ENCODE measurements at regions not wholly inside any gene's neighbourhood (a gene's known extent, or its start where the extent isn't known, plus 50 kb on each side); places are given as distances from the start of the nearest gene placed in this dataset.

DNA sequence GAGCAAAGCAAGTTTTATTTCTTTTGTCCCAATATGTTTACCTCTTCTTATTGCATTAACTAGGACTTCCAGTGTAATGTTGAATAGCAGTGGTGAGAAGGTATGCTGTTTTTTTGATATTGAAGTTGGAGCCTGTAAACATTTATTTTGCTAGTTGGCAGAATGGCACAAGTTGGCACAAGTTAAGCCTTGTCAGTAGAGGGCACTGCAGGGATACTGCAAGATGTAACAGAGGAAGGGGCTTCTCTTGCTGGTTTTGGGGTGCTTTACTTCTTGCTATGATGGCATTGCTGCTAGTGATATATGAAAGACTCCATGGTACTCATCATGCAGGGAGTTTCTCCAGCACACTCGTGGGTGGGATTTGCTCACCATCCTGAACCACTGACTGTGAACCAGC lies 327.3 kb upstream of the ARX start:
- no peaks in the 10 kb centered on the region for H3K9me3 ChIP-seq (ENCODE audit: control insufficient read depth, low read length)
- H3K36me3 ChIP-seq (ENCODE audit: control insufficient read depth in 1 of 2, insufficient read depth in 2 of 2, low read length in 1 of 2) = no peaks in the 10 kb centered on the region
- DNase-seq (no peak), ATAC-seq (ENCODE audit: low FRiP score) (no peak)
- WGBS, 2 donors = 18 to 33% methylated on average over 1 of the region's 1 CpG
- H3K27ac ChIP-seq (ENCODE audit: low read depth in 1 of 2, low read length in 2 of 2) = no peak overlapping the region
- H3K27me3 ChIP-seq (ENCODE audit: control insufficient read depth in 1 of 2, insufficient read depth in 2 of 2, low read length in 1 of 2) = no peaks in the 10 kb centered on the region
- intact Hi-C loops (cut with DNase I) = no loop called here
- no peaks in the 10 kb centered on the region for H3K4me1 ChIP-seq (ENCODE audit: control insufficient read depth in 1 of 2, insufficient read depth in 2 of 2, low read length in 2 of 2)
- no peak overlapping the region for H3K4me3 ChIP-seq (ENCODE audit: low read length in 2 of 2)

DNA sequence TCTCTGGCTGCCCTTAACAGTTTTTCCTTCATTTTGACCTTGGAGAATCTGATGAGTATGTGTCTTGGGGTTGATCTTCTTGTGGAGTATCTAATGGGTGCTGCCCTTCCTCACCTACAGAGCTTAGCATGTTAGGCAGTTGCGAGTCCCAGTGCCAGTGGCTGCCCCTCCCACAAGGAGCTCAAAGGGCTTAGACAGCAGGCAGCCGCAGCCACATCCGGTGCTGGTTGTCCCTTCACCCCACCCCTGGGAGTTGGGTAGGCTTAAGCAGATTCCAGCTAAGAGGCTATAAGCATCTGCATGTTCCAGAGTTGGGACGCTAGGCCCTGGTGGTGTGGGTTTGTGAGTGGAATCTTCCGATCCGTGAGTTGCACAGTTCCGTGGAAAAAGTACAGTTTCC lies 322.1 kb upstream of the ARX start:
- Histone ChIP-seq H3K9me3 (ENCODE audit: control insufficient read depth, low read length) (no peaks in the 10 kb centered on the region), H3K36me3 (ENCODE audit: control insufficient read depth in 1 of 2, insufficient read depth in 2 of 2, low read length in 1 of 2) (no peaks in the 10 kb centered on the region), H3K4me3 (ENCODE audit: low read length in 2 of 2) (no peak overlapping the region), H3K27me3 (ENCODE audit: control insufficient read depth in 1 of 2, insufficient read depth in 2 of 2, low read length in 1 of 2) (no peaks in the 10 kb centered on the region), H3K27ac (ENCODE audit: low read depth in 1 of 2, low read length in 2 of 2) (no peak overlapping the region), H3K4me1 (ENCODE audit: control insufficient read depth in 1 of 2, insufficient read depth in 2 of 2, low read length in 2 of 2) (no peaks in the 10 kb centered on the region)
- WGBS, 2 donors = 91 to 94% methylated on average over 7 of the region's 7 CpGs
- DNase-seq (no peak), ATAC-seq (ENCODE audit: low FRiP score) (no peak)
- intact Hi-C loops (cut with DNase I) = no loop called here

DNA sequence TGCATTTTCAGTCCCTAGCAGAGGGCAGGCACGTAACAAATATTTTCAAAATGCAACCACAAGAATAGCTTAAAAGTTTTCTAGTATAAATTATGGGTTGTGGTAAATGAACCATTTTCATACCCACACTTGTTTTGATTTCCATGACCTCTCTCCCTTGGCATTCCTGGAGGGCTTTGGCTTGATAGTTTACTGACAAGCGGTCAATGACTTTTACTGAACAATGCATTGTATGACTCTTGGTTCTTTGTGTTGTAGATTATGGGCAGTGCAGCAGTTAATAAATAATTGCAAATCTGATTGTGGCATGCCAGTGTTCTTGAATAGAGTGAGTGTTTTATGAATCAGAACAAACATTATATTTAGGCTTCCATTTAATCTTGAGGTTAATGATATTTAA lies 285.2 kb upstream of the ARX start:
- Histone ChIP-seq H3K36me3 (ENCODE audit: control insufficient read depth in 1 of 2, insufficient read depth in 2 of 2, low read length in 1 of 2) (no peaks in the 10 kb centered on the region), H3K4me1 (ENCODE audit: control insufficient read depth in 1 of 2, insufficient read depth in 2 of 2, low read length in 2 of 2) (no peaks in the 10 kb centered on the region), H3K27me3 (ENCODE audit: control insufficient read depth in 1 of 2, insufficient read depth in 2 of 2, low read length in 1 of 2) (no peaks in the 10 kb centered on the region), H3K9me3 (ENCODE audit: control insufficient read depth, low read length) (no peaks in the 10 kb centered on the region), H3K4me3 (ENCODE audit: low read length in 2 of 2) (no peak overlapping the region), H3K27ac (ENCODE audit: low read depth in 1 of 2, low read length in 2 of 2) (no peak overlapping the region)
- DNase-seq (no peak), ATAC-seq (ENCODE audit: low FRiP score) (no peak)
- 65 to 67% methylated on average over 2 of the region's 2 CpGs for WGBS, 2 donors
- intact Hi-C loops (cut with DNase I) = no loop called here

DNA sequence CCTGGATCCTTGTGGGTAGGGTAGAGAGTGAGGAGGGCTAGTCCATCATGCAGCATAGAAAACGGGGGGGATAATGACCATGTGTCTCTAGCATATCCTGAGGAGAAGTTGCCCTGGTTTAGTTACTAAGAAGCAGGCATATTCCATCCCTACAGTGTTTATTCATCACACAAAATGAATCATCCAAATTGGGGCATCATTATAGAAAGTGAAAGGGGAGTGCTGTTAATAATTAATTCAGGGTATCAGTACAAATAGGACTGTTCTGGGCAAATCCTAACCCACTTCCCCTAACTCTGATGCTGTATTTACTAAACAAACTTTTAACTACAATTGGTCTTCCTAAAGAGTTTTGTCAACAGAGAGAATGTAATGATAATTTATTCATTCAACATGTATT lies 281.1 kb upstream of the ARX start:
- H3K4me3 ChIP-seq (ENCODE audit: low read length in 2 of 2) = no peak overlapping the region
- H3K27me3 ChIP-seq (ENCODE audit: control insufficient read depth in 1 of 2, insufficient read depth in 2 of 2, low read length in 1 of 2) = no peaks in the 10 kb centered on the region
- intact Hi-C loops (cut with DNase I) = no loop called here
- ATAC-seq (ENCODE audit: low FRiP score) (no peak), DNase-seq (no peak)
- WGBS, 2 donors = 44 to 71% methylated on average over 1 of the region's 1 CpG
- H3K27ac ChIP-seq (ENCODE audit: low read depth in 1 of 2, low read length in 2 of 2) = no peak overlapping the region
- no peaks in the 10 kb centered on the region for H3K4me1 ChIP-seq (ENCODE audit: control insufficient read depth in 1 of 2, insufficient read depth in 2 of 2, low read length in 2 of 2)
- no peaks in the 10 kb centered on the region for H3K36me3 ChIP-seq (ENCODE audit: control insufficient read depth in 1 of 2, insufficient read depth in 2 of 2, low read length in 1 of 2)
- no peaks in the 10 kb centered on the region for H3K9me3 ChIP-seq (ENCODE audit: control insufficient read depth, low read length)

DNA sequence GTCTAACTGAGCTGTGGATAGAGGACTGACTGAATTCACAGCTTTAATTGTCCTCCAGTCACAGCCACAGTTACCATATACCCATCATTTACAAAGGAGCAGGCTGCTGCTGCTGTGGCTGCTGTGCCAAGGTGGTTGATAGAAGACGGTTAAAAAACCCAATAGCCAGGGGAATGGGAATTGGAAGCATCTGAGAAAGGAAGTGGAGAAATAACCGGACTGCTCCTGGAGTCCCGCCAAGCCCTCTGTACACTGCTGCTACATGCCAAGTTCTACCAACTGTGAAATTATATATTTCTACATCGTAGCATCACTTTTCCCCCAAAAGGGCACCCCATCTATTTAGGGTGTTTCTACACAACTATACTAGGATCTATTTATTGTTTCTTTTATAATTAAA lies 279.7 kb upstream of the ARX start:
- intact Hi-C loops (cut with DNase I) = no loop called here
- no peak for ATAC-seq (ENCODE audit: low FRiP score)

DNA sequence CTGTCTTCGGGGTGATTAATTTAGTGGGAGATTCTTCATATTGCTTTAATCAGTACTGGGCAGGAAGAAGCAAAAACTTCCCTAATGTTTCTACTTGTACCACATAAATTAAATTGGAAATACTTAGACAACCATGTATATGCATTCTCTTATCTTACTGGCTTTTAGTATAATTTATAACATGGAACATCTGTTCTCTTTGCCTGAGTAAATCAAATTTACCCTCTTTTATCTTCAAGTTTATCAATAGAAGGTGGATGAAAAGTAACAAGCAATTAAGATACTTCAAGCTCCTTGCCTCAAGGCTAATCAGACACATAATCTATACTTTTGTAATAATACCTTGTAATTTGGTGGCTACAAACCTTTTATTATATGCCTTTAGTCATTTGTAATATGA lies 274.4 kb upstream of the ARX start:
- DNase-seq (no peak), ATAC-seq (ENCODE audit: low FRiP score) (no peak)
- no peaks in the 10 kb centered on the region for H3K36me3 ChIP-seq (ENCODE audit: control insufficient read depth in 1 of 2, insufficient read depth in 2 of 2, low read length in 1 of 2)
- H3K27me3 ChIP-seq (ENCODE audit: control insufficient read depth in 1 of 2, insufficient read depth in 2 of 2, low read length in 1 of 2) = no peaks in the 10 kb centered on the region
- 78 to 86% methylated on average over 1 of the region's 1 CpG for WGBS, 2 donors
- intact Hi-C loops (cut with DNase I) = no loop called here
- no peak overlapping the region for H3K4me3 ChIP-seq (ENCODE audit: low read length in 2 of 2)
- no peaks in the 10 kb centered on the region for H3K9me3 ChIP-seq (ENCODE audit: control insufficient read depth, low read length)
- H3K4me1 ChIP-seq (ENCODE audit: control insufficient read depth in 1 of 2, insufficient read depth in 2 of 2, low read length in 2 of 2) = no peaks in the 10 kb centered on the region
- no peak overlapping the region for H3K27ac ChIP-seq (ENCODE audit: low read depth in 1 of 2, low read length in 2 of 2)

More for the DNA sequence above, 279.7 kb upstream of the ARX start:
- Histone ChIP-seq H3K36me3 (ENCODE audit: control insufficient read depth in 1 of 2, insufficient read depth in 2 of 2, low read length in 1 of 2) (no peaks in the 10 kb centered on the region), H3K9me3 (ENCODE audit: control insufficient read depth, low read length) (no peaks in the 10 kb centered on the region), H3K27ac (ENCODE audit: low read depth in 1 of 2, low read length in 2 of 2) (no peak overlapping the region), H3K4me1 (ENCODE audit: control insufficient read depth in 1 of 2, insufficient read depth in 2 of 2, low read length in 2 of 2) (no peaks in the 10 kb centered on the region), H3K27me3 (ENCODE audit: control insufficient read depth in 1 of 2, insufficient read depth in 2 of 2, low read length in 1 of 2) (no peaks in the 10 kb centered on the region), H3K4me3 (ENCODE audit: low read length in 2 of 2) (no peak overlapping the region)
- DNase-seq = no peak
- 10 to 26% methylated on average over 4 of the region's 4 CpGs for WGBS, 2 donors

DNA sequence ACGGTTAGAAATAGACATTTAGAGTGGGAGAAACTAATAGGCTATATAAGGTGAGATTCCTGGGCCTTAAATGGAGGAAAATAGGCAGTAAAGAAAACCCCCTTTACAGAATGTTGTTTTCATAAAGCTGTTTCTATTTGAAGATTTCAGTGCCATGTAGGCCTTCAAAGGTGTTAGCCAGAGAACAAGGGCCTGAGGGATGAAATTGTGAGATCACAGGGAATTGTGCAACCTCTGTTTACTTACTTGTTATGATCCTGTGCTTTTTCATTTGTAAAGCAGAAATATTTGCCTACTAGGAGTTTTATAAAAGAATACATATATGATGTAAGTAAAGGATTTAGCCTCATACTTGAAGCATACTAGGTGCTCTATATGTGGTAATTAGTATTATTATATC lies 272.9 kb upstream of the ARX start:
- DNase-seq (no peak), ATAC-seq (ENCODE audit: low FRiP score) (no peak)
- Histone ChIP-seq H3K36me3 (ENCODE audit: control insufficient read depth in 1 of 2, insufficient read depth in 2 of 2, low read length in 1 of 2) (no peaks in the 10 kb centered on the region), H3K4me1 (ENCODE audit: control insufficient read depth in 1 of 2, insufficient read depth in 2 of 2, low read length in 2 of 2) (no peaks in the 10 kb centered on the region), H3K27ac (ENCODE audit: low read depth in 1 of 2, low read length in 2 of 2) (no peak overlapping the region), H3K27me3 (ENCODE audit: control insufficient read depth in 1 of 2, insufficient read depth in 2 of 2, low read length in 1 of 2) (no peaks in the 10 kb centered on the region), H3K9me3 (ENCODE audit: control insufficient read depth, low read length) (no peaks in the 10 kb centered on the region), H3K4me3 (ENCODE audit: low read length in 2 of 2) (no peak overlapping the region)
- intact Hi-C loops (cut with DNase I) = no loop called here
- WGBS, 2 donors = 34 to 61% methylated on average over 1 of the region's 1 CpG

DNA sequence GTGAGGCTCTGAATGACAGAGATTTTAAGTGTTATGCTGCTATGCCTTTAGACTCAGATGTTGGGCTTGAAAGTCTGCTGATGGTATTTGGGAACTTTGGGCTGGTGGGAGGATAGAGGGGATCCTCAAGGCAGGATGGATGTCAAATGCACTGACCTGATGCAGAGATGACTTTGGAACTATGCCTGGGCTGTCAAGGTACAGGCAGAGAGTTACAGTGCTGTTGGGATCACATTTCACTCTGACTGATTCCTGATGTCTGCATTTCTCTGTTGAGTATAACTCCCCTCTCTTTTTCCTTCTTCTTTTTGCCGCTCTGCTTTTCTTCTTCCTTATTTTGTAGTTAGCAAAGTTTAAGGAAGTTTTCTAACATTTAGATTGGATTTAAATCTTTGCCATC lies 271.8 kb upstream of the ARX start:
- no peak overlapping the region for H3K4me3 ChIP-seq (ENCODE audit: low read length in 2 of 2)
- H3K9me3 ChIP-seq (ENCODE audit: control insufficient read depth, low read length) = no peaks in the 10 kb centered on the region
- no peak for ATAC-seq (ENCODE audit: low FRiP score)
- H3K36me3 ChIP-seq (ENCODE audit: control insufficient read depth in 1 of 2, insufficient read depth in 2 of 2, low read length in 1 of 2) = no peaks in the 10 kb centered on the region
- intact Hi-C loops (cut with DNase I) = no loop called here
- 75 to 83% methylated on average over 1 of the region's 1 CpG for WGBS, 2 donors
- DNase-seq = no peak
- no peaks in the 10 kb centered on the region for H3K27me3 ChIP-seq (ENCODE audit: control insufficient read depth in 1 of 2, insufficient read depth in 2 of 2, low read length in 1 of 2)
- H3K4me1 ChIP-seq (ENCODE audit: control insufficient read depth in 1 of 2, insufficient read depth in 2 of 2, low read length in 2 of 2) = no peaks in the 10 kb centered on the region
- H3K27ac ChIP-seq (ENCODE audit: low read depth in 1 of 2, low read length in 2 of 2) = no peak overlapping the region

DNA sequence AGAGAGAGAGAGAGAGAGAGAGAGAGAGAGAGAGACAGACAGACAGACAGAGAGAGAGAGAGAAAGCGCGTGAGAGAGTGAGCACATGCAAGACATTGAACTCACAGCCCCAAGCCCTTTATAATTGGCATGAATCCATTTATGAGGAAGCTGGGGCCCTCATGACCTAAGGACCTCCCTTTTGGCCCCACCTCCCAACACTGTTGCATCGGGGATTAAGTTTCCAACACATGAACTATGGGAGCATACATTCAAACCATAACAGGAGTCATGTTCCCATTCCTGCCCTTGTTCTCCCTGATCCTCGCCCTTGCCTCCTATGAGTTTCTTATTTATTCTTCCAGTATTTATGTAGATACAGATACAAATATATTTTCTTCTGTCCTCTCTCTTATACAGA lies 269.8 kb upstream of the ARX start:
- WGBS, 2 donors = 72 to 89% methylated on average over 4 of the region's 4 CpGs
- no peaks in the 10 kb centered on the region for H3K9me3 ChIP-seq (ENCODE audit: control insufficient read depth, low read length)

More for the DNA sequence above, 269.8 kb upstream of the ARX start:
- Histone ChIP-seq H3K4me1 (ENCODE audit: control insufficient read depth in 1 of 2, insufficient read depth in 2 of 2, low read length in 2 of 2) (no peaks in the 10 kb centered on the region), H3K27me3 (ENCODE audit: control insufficient read depth in 1 of 2, insufficient read depth in 2 of 2, low read length in 1 of 2) (no peaks in the 10 kb centered on the region), H3K27ac (ENCODE audit: low read depth in 1 of 2, low read length in 2 of 2) (no peak overlapping the region), H3K4me3 (ENCODE audit: low read length in 2 of 2) (no peak overlapping the region), H3K36me3 (ENCODE audit: control insufficient read depth in 1 of 2, insufficient read depth in 2 of 2, low read length in 1 of 2) (no peaks in the 10 kb centered on the region)
- ATAC-seq (ENCODE audit: low FRiP score) (no peak), DNase-seq (no peak)
- intact Hi-C loops (cut with DNase I) = no loop called here
